Chondrocyte (in vitro differentiated cells): ENCODE measurements at regions not wholly inside any gene's neighbourhood (a gene's known extent, or its start where the extent isn't known, plus 50 kb on each side); places are given as distances from the start of the nearest gene placed in this dataset.
"Not testable (repeated sequence)": the region's sequence is repeated elsewhere in the genome, so short reads cannot be mapped to it uniquely, and the experiment has no call there.

Experiments used
- DNase-seq: peaks from one replicate; pipeline ENCODE4 v3.0.0; 2021; ENCODE audit warnings: mixed read lengths, low spot score
- H3K27ac Mint-ChIP-seq: one replicate; pipeline ENCODE4 v1.8.0; 2021; ENCODE audit warnings: mild to moderate bottlenecking, moderate library complexity, mixed read lengths; ENCODE audit not compliant: unreplicated experiment
- H3K27me3 Mint-ChIP-seq: 2 replicates; pipeline ENCODE4 v1.8.0; 2021; ENCODE audit warnings: low read depth, mixed read lengths
- H3K36me3 Mint-ChIP-seq: 2 replicates; pipeline ENCODE4 v1.8.0; 2021; ENCODE audit warnings: low read depth, mixed read lengths
- H3K4me1 Mint-ChIP-seq: 2 replicates; pipeline ENCODE4 v1.8.0; 2021; ENCODE audit warnings: low read depth, mild to moderate bottlenecking, mixed read lengths
- H3K4me3 Mint-ChIP-seq: one replicate; pipeline ENCODE4 v1.8.0; 2021; ENCODE audit warnings: mild to moderate bottlenecking, moderate library complexity, mixed read lengths; ENCODE audit not compliant: unreplicated experiment
- H3K9me3 Mint-ChIP-seq: 2 replicates; pipeline ENCODE4 v1.8.0; 2021; ENCODE audit warnings: low read depth, mixed read lengths
- CTCF ChIP-seq: fragments of 200-600 bp; sonication (generic); IDR thresholded peaks from 2 replicates; pipeline ENCODE4 v1.5.0; 2021; ENCODE audit warnings: antibody characterized with exemption, mild to moderate bottlenecking, moderate library complexity

DNA sequence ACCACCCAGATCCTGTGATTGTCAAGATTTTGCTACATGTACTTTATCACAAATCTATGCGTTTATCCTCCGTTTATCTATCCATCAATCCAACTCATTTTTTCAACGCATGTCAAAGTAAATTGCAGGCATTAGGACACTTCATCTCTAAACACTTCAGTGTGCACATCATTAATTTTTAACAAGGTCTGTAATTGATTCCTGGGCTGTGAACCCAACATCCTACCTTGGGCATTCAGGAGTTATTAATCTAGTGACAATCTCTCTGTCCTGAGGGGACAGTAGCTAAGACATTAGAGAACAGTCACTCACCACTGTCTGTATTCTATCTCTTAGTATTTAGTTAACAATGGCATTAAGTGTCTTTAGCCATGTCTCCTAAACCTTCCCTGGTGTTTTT is 264.7 kb downstream of the SOX9 start:
- no peaks in the 10 kb centered on the region for H3K27me3 Mint-ChIP-seq
- peaks cover 34% of the 10 kb centered on the region for H3K4me1 Mint-ChIP-seq
- no peak for TF ChIP-seq CTCF

GRCh38 chr17:72386173-72386572 is 265.4 kb downstream of the SOX9 start:
- not testable (repeated sequence) for H3K9me3 Mint-ChIP-seq, H3K27me3 Mint-ChIP-seq, H3K27ac Mint-ChIP-seq, DNase-seq, H3K4me3 Mint-ChIP-seq, H3K36me3 Mint-ChIP-seq
- peaks cover 37% of the 10 kb centered on the region for H3K4me1 Mint-ChIP-seq

More for the DNA sequence above, 264.7 kb downstream of the SOX9 start:
- no peaks in the 10 kb centered on the region for H3K9me3 Mint-ChIP-seq
- no peak overlapping the region for H3K4me3 Mint-ChIP-seq
- no peak overlapping the region for H3K27ac Mint-ChIP-seq
- DNase-seq: no peak
- no peaks in the 10 kb centered on the region for H3K36me3 Mint-ChIP-seq

- no peaks in the 10 kb centered on the region for H3K36me3 Mint-ChIP-seq
- H3K4me1 Mint-ChIP-seq: peaks cover 39% of the 10 kb centered on the region
- H3K9me3 Mint-ChIP-seq: no peaks in the 10 kb centered on the region
- DNase-seq: no peak
- no peak overlapping the region for H3K27ac Mint-ChIP-seq
- no peaks in the 10 kb centered on the region for H3K27me3 Mint-ChIP-seq
- no peak overlapping the region for H3K4me3 Mint-ChIP-seq
- no peak for TF ChIP-seq CTCF
These were observed 265.9 kb downstream of the SOX9 start for GRCh38 chr17:72386619-72387237.

GRCh38 chr17:72387487-72387886 is 266.7 kb downstream of the SOX9 start:
- no peak overlapping the region for H3K4me3 Mint-ChIP-seq
- TF ChIP-seq CTCF: no peak
- DNase-seq: no peak
- no peaks in the 10 kb centered on the region for H3K27me3 Mint-ChIP-seq
- H3K36me3 Mint-ChIP-seq: no peaks in the 10 kb centered on the region
- H3K27ac Mint-ChIP-seq: peak overlapping the region; percentile 34
- no peaks in the 10 kb centered on the region for H3K9me3 Mint-ChIP-seq
- H3K4me1 Mint-ChIP-seq: peaks cover 40% of the 10 kb centered on the region

DNA sequence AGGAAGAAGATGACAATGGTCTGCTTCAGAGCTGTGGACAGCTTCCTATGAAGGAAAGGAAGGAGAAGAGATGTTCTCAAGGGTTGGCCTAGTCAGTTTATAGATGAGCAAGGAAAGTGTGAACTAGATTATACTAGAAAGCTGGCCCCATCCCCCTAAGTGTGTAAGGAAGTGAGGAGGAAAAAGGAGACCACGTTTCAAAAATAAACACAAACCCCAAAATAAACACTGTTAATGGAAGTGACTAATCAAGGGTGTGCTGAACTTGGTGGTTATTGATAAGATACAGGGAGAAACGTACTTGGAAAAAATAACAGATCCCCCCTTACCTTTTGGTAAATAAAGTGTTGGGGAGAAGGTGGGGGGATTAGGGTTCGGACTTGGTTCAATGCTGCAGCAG is 267.1 kb downstream of the SOX9 start:
- DNase-seq: no peak
- peaks cover 39% of the 10 kb centered on the region for H3K4me1 Mint-ChIP-seq

More for the DNA sequence above, 267.1 kb downstream of the SOX9 start:
- Mint-ChIP-seq H3K27me3 (no peaks in the 10 kb centered on the region), H3K36me3 (no peaks in the 10 kb centered on the region), H3K9me3 (no peaks in the 10 kb centered on the region), H3K27ac (no peak overlapping the region), H3K4me3 (no peak overlapping the region)
- no peak for TF ChIP-seq CTCF
